HepG2 (cell line): ENCODE measurements at regions not wholly inside any gene's neighbourhood (a gene's known extent, or its start where the extent isn't known, plus 50 kb on each side); places are given as distances from the start of the nearest gene placed in this dataset.

Experiments
- ARID4A ChIP-seq: sonication (generic); formaldehyde crosslinking; IDR thresholded peaks from 2 replicates; pipeline ENCODE4 v1.5.0; 2020; ENCODE audit warnings: mild to moderate bottlenecking, missing genetic modification reagents, borderline replicate concordance
- NCOR1 ChIP-seq: fragments of 200-600 bp; sonication (generic); IDR thresholded peaks from 2 replicates; pipeline ENCODE4 v1.7.0; 2017; ENCODE audit warnings: antibody characterized with exemption, low read length, borderline replicate concordance
- ZNF326 ChIP-seq: sonication (generic); formaldehyde crosslinking; IDR thresholded peaks from 2 replicates; pipeline ENCODE4 v1.4.0; 2020; ENCODE audit warnings: missing genetic modification reagents, borderline replicate concordance
- ZNF777 ChIP-seq: sonication (generic); formaldehyde crosslinking; IDR thresholded peaks from 2 replicates; pipeline ENCODE4 v1.4.0; 2020; ENCODE audit warnings: missing genetic modification reagents
- TF ChIP-seq, protein P1 (sequence below): sonication (generic); formaldehyde crosslinking; IDR thresholded peaks from 2 replicates; pipeline ENCODE4 v1.5.0; 2020; ENCODE audit warnings: mild to moderate bottlenecking, missing genetic modification reagents, borderline replicate concordance

GRCh38 chr2:42920446-42921146 lies 128.2 kb upstream of the HAAO start (continued):
- TF ChIP-seq NCOR1 (no peak), ZNF326 (no peak), ARID4A (CRISPR knock-in tag) (no peak), ZNF777 (no peak)
- TF ChIP-seq, protein P1, sequence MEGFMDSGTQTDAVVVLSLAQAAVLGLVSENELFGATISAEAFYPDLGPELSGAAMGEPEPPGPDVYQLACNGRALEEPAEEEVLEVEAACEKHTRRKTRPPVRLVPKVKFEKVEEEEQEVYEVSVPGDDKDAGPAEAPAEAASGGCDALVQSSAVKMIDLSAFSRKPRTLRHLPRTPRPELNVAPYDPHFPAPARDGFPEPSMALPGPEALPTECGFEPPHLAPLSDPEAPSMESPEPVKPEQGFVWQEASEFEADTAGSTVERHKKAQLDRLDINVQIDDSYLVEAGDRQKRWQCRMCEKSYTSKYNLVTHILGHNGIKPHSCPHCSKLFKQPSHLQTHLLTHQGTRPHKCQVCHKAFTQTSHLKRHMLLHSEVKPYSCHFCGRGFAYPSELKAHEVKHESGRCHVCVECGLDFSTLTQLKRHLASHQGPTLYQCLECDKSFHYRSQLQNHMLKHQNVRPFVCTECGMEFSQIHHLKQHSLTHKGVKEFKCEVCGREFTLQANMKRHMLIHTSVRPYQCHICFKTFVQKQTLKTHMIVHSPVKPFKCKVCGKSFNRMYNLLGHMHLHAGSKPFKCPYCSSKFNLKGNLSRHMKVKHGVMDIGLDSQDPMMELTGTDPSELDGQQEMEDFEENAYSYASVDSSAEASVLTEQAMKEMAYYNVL (CRISPR knock-in tag): no peak
